Naive thymus-derived CD8-positive, alpha-beta T cell (primary cell): ENCODE measurements at regions not wholly inside any gene's neighbourhood (a gene's known extent, or its start where the extent isn't known, plus 50 kb on each side); places are given as distances from the start of the nearest gene placed in this dataset.
"Not testable (repeated sequence)": the region's sequence is repeated elsewhere in the genome, so short reads cannot be mapped to it uniquely, and the experiment has no call there.

Source experiments
- ATAC-seq, 2 donors: fragments of 150-1000 bp; cut with Tn5 transposase in 1 of 2; sonication (Bioruptor Pico), chemical (Tn5 transposase) in 1 of 2; 1 replicate in 1 of 2; 2 replicates in 1 of 2; pipeline ENCODE4 v1.10.0; 2021; ENCODE audit warnings: mild to moderate bottlenecking in 2 of 2, moderate library complexity in 2 of 2
- POLR2A ChIA-PET: fragments of 350-600 bp; sonication (Branson Sonifier 250); formaldehyde crosslinking; loops from one replicate; lab custom pipeline; 2021; ENCODE audit warnings: antibody characterized with exemption; lab: Charles Lee
- DNase-seq, 10 donors: peaks; one replicate each; pipeline versions ENCODE4 v3.0.0 to v3.0.0-alpha.2; 2020 to 2022
- H3K27ac Mint-ChIP-seq, 10 donors: one replicate each; pipeline ENCODE4 v1.8.0; 2020 to 2022; ENCODE audit warnings: mild to moderate bottlenecking in 10 of 10, mixed read lengths in 10 of 10, moderate library complexity in 4 of 10, inconsistent platforms in 1 of 10
- H3K27me3 Mint-ChIP-seq, 5 donors: one replicate each; pipeline ENCODE4 v1.8.0; 2021 to 2022; ENCODE audit warnings: mixed read lengths in 5 of 5
- H3K36me3 Mint-ChIP-seq, 3 donors: one replicate each; pipeline ENCODE4 v1.8.0; 2020 to 2022; ENCODE audit warnings: mixed read lengths in 3 of 3, mild to moderate bottlenecking in 2 of 3, inconsistent platforms in 1 of 3
- H3K4me1 Mint-ChIP-seq, 4 donors: one replicate each; pipeline ENCODE4 v1.8.0; 2021 to 2022; ENCODE audit warnings: mixed read lengths in 4 of 4
- H3K4me3 Mint-ChIP-seq, 10 donors: one replicate each; pipeline ENCODE4 v1.8.0; 2020 to 2022; ENCODE audit warnings: mild to moderate bottlenecking in 10 of 10, mixed read lengths in 10 of 10, moderate library complexity in 6 of 10, inconsistent platforms in 1 of 10
- H3K9me3 Mint-ChIP-seq, 9 donors: one replicate each; pipeline ENCODE4 v1.8.0; 2020 to 2022; ENCODE audit warnings: mixed read lengths in 9 of 9, mild to moderate bottlenecking in 3 of 9, inconsistent platforms in 1 of 9, moderate library complexity in 1 of 9

DNA sequence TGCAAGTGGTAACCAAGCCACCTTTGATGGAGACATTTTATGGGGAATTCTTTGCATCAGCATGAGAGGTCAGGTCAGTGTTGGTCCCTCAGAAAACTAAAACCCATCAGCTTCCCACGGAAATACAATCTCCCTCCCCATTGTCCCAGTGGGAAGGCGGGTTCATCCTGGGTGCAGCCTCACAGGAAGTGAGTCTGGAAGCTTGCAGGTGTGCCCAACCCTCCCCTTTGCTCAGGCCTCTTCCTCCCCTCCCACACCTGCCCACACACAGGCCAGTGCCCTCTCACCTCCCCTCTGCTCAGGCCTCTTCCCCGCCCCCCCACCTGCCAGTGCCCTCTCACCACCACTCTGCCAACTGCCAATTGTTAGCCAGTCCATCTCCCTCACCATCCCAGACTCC, 166.8 kb upstream of the RAB6C start:
- no peak for DNase-seq
- peaks cover 3 to 26% (median 8%) of the 10 kb centered on the region in 3 donors for H3K36me3 Mint-ChIP-seq
- POLR2A ChIA-PET, result no interaction called here
- H3K27me3 Mint-ChIP-seq, result peaks cover 5 to 12% (median 9%) of the 10 kb centered on the region in 5 donors
- peaks cover 0 to 7% (median 3%) of the 10 kb centered on the region in 4 donors for H3K4me1 Mint-ChIP-seq
- H3K27ac Mint-ChIP-seq, result no peak overlapping the region
- H3K4me3 Mint-ChIP-seq, result no peak overlapping the region
- peaks cover 4 to 34% (median 23%) of the 10 kb centered on the region in 9 donors for H3K9me3 Mint-ChIP-seq
- no peak for ATAC-seq

GRCh38 chr2:129813404-129813803, 166.1 kb upstream of the RAB6C start:
- ATAC-seq, result no peak
- no peak overlapping the region for H3K27ac Mint-ChIP-seq
- no peak overlapping the region for H3K4me3 Mint-ChIP-seq
- peaks cover 3 to 26% (median 8%) of the 10 kb centered on the region in 3 donors for H3K36me3 Mint-ChIP-seq
- peaks cover 0 to 7% (median 3%) of the 10 kb centered on the region in 4 donors for H3K4me1 Mint-ChIP-seq
- H3K9me3 Mint-ChIP-seq, result peaks cover 4 to 34% (median 23%) of the 10 kb centered on the region in 9 donors
- POLR2A ChIA-PET, result no interaction called here
- no peak for DNase-seq
- H3K27me3 Mint-ChIP-seq, result peaks cover 5 to 12% (median 9%) of the 10 kb centered on the region in 5 donors

- ATAC-seq (no peak), DNase-seq (no peak)
- H3K9me3 Mint-ChIP-seq, result peaks cover 4 to 34% (median 23%) of the 10 kb centered on the region in 9 donors
- POLR2A ChIA-PET, result no interaction called here
- no peak overlapping the region for H3K27ac Mint-ChIP-seq
- H3K36me3 Mint-ChIP-seq, result peaks cover 3 to 26% (median 8%) of the 10 kb centered on the region in 3 donors
- H3K27me3 Mint-ChIP-seq, result peaks cover 0 to 6% (median 3%) of the 10 kb centered on the region in 5 donors
- no peak overlapping the region for H3K4me3 Mint-ChIP-seq
- peaks cover 0 to 7% (median 3%) of the 10 kb centered on the region in 4 donors for H3K4me1 Mint-ChIP-seq
These were observed 162.5 kb upstream of the RAB6C start for GRCh38 chr2:129816813-129817574.

DNA sequence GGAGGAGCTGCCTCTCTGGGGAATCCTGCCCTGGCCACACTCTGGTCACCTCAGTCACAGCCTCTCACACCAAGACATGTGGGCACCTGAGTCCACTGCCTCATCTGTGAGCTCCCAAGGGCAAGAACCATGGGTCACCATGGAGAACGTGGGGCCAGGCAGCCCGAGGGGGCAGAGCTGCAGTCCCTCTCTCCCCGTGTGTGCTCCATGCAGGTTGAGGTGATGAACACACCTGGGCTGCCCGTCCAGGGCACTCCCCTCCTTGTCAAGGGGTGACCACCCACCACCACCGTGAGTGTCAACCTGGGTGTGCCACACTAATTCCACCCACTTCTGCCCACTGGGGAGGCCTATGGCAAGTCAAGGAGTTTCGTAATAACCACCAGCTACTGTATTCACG, 159.6 kb upstream of the RAB6C start:
- no peak overlapping the region for H3K27ac Mint-ChIP-seq
- H3K9me3 Mint-ChIP-seq, result peaks cover 4 to 23% (median 14%) of the 10 kb centered on the region in 9 donors
- ATAC-seq (no peak), DNase-seq (no peak)
- H3K4me1 Mint-ChIP-seq, result no peaks in the 10 kb centered on the region
- no peak overlapping the region for H3K4me3 Mint-ChIP-seq
- peaks cover 0 to 16% (median 4%) of the 10 kb centered on the region in 3 donors for H3K36me3 Mint-ChIP-seq
- peaks cover 0 to 9% (median 2%) of the 10 kb centered on the region in 5 donors for H3K27me3 Mint-ChIP-seq
- POLR2A ChIA-PET, result no interaction called here

DNA sequence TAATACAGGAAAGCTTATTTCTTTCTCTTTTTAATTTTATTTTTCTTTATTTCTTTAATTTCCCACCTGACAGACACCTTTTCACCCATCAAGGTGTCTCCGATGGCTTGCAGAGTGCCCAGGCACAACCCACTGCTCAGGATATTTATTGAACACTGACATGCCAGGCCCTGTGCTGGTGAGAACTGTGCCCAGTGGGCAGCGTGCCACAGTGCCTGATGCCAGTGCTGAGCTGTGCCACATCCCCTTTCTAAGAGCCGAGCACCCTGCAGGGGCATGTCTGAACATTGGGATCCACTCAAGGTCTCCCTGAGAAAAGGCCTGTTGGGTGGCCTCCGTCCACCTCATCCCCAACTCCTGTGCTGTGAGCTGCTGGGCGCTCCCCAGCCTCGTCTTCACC, 158.6 kb upstream of the RAB6C start:
- H3K27ac Mint-ChIP-seq, result no peak overlapping the region
- POLR2A ChIA-PET, result no interaction called here
- H3K4me3 Mint-ChIP-seq, result no peak overlapping the region
- H3K36me3 Mint-ChIP-seq, result peaks cover 0 to 6% (median 2%) of the 10 kb centered on the region in 3 donors
- H3K27me3 Mint-ChIP-seq, result peaks cover 0 to 6% (median 0%) of the 10 kb centered on the region in 5 donors
- ATAC-seq (no peak), DNase-seq (no peak)
- H3K9me3 Mint-ChIP-seq, result peaks cover 0 to 12% (median 4%) of the 10 kb centered on the region in 9 donors
- no peaks in the 10 kb centered on the region for H3K4me1 Mint-ChIP-seq

- ATAC-seq (no peak), DNase-seq (no peak)
- Mint-ChIP-seq H3K27ac (no peak overlapping the region), H3K9me3 (peaks cover 0 to 7% (median 0%) of the 10 kb centered on the region in 9 donors), H3K4me3 (no peak overlapping the region), H3K27me3 (peaks cover 0 to 6% (median 0%) of the 10 kb centered on the region in 5 donors), H3K4me1 (no peaks in the 10 kb centered on the region), H3K36me3 (peaks cover 0 to 2% (median under 1%) of the 10 kb centered on the region in 3 donors)
- POLR2A ChIA-PET, result no interaction called here
These were observed 158.0 kb upstream of the RAB6C start for GRCh38 chr2:129821445-129821844.

DNA sequence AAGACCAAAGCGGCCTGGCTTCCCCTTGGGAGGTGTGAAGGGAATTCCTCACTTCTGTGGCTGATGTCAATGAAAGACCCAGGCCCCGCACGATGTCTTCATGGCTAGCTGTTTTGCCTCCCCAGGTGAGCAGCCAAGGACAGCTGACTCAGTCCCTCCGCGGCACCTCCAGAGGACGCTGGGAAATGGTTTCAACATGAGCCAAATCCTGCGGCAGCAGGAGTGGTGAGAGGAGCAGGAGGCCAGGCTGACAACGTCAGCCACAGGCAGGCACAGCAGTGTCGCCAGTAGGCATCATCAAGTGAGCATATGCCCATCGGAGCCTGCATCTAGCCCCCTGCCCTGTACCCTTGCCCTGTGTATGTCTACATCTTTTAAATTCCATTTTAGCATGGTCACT, 156.4 kb upstream of the RAB6C start:
- Mint-ChIP-seq H3K27ac (no peak overlapping the region), H3K4me1 (no peaks in the 10 kb centered on the region), H3K27me3 (peaks cover 0 to 6% (median 0%) of the 10 kb centered on the region in 5 donors), H3K36me3 (no peaks in the 10 kb centered on the region), H3K9me3 (peaks cover 0 to 2% (median 0%) of the 10 kb centered on the region in 9 donors), H3K4me3 (no peak overlapping the region)
- DNase-seq (no peak), ATAC-seq (no peak)
- POLR2A ChIA-PET, result no interaction called here

DNA sequence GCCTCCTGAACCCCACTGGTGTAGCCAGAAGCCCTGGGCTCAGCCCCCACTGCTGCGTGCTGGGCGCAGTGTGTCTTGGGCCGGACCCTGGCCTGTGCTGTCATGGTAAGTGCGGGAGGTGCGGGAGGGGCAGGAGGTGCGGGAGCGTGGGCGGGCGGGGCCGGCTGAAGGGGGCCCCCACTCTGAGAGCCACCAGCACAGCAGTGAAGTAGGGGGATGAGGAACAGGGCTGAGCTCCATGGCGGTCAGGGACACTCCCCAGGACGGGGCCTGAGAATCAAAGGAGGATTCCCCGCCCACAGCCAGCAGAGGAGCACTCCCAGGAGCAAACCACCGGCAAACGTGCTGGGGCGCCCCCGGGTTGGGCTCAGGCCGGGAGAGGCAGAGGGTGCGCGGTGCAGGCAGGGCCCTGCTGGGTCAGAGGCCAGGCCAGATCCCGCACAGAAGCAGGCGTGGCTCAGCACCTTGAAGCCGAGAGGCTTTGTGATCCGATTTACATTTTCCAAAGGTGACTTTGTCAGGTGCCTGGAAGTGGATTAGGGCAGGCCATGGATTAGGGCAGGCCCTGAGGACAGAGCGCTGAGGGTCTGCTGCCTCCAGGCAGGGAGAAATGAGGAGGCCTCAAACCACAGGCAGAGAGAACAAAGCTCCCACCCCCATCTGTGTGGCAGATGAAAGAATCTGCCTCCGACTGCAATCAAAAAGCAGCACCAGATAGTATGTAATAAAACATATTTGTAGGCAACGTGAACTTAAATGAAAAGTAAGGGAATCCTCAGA, 152.0 kb upstream of the RAB6C start:
- no peak for ATAC-seq
- H3K27me3 Mint-ChIP-seq, result peaks cover under 1 to 22% (median 17%) of the 10 kb centered on the region in 5 donors
- POLR2A ChIA-PET, result no interaction called here

DNA sequence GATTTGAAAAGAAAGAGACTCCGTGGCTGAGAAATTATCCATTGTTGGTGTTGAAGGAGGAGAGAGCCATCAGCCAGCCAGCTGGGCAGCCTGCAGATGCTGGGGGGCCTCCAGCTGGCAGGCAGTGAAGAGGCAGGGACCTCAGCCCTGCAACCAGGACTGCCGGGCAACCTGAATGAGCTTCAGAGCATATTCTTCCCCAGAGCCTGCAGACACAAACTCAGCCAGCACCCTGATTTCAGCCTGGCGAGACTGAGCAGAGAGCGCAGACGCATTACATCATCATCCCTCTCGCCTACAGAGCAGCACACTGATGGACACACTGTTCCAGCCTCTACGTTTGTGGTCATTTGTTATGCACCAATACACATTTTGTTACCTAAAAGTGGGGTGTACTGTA, 150.7 kb upstream of the RAB6C start:
- no peak overlapping the region for H3K4me3 Mint-ChIP-seq
- H3K27me3 Mint-ChIP-seq, result peaks cover 2 to 22% (median 18%) of the 10 kb centered on the region in 5 donors

More for the DNA sequence above, 152.0 kb upstream of the RAB6C start:
- no peak overlapping the region for H3K27ac Mint-ChIP-seq
- peaks cover 3 to 26% (median 18%) of the 10 kb centered on the region in 9 donors for H3K9me3 Mint-ChIP-seq
- no peak for DNase-seq
- H3K36me3 Mint-ChIP-seq, result peaks cover 10 to 28% (median 15%) of the 10 kb centered on the region in 3 donors
- H3K4me3 Mint-ChIP-seq, result no peak overlapping the region
- no peaks in the 10 kb centered on the region for H3K4me1 Mint-ChIP-seq

DNA sequence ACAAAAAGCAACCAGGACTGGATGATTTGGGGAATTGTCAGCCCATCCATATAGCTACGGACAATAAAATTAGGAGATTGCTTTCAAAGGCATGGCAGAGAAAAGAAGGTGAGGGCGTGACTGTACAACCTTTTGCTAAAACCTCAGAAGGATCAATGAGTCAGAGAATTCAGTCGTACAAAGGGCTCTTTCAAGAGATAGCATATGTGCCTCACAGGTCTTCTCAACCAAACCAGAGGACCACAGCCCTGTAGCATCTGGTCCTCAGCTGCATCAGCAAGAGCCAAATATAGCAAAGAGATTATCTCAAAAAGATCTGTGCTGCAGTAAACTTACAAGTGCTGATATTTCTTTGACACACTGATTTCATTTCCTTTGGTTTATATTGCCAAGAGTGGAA, 149.9 kb upstream of the RAB6C start:
- peaks cover 3 to 27% (median 19%) of the 10 kb centered on the region in 9 donors for H3K9me3 Mint-ChIP-seq
- no peak for DNase-seq
- no peak overlapping the region for H3K4me3 Mint-ChIP-seq
- no peaks in the 10 kb centered on the region for H3K4me1 Mint-ChIP-seq
- H3K36me3 Mint-ChIP-seq, result peaks cover 11 to 30% (median 15%) of the 10 kb centered on the region in 3 donors
- POLR2A ChIA-PET, result no interaction called here
- H3K27ac Mint-ChIP-seq, result no peak overlapping the region
- H3K27me3 Mint-ChIP-seq, result peaks cover 2 to 22% (median 18%) of the 10 kb centered on the region in 5 donors
- ATAC-seq, result no peak

More for the DNA sequence above, 150.7 kb upstream of the RAB6C start:
- DNase-seq (no peak), ATAC-seq (no peak)
- H3K36me3 Mint-ChIP-seq, result peaks cover 11 to 30% (median 15%) of the 10 kb centered on the region in 3 donors
- POLR2A ChIA-PET, result no interaction called here
- no peak overlapping the region for H3K27ac Mint-ChIP-seq
- peaks cover 3 to 27% (median 19%) of the 10 kb centered on the region in 9 donors for H3K9me3 Mint-ChIP-seq
- H3K4me1 Mint-ChIP-seq, result no peaks in the 10 kb centered on the region

- POLR2A ChIA-PET, result no interaction called here
- ATAC-seq (no peak), DNase-seq (no peak)
- Mint-ChIP-seq H3K9me3 (peaks cover 3 to 27% (median 19%) of the 10 kb centered on the region in 9 donors), H3K4me1 (no peaks in the 10 kb centered on the region), H3K27me3 (peaks cover 2 to 22% (median 20%) of the 10 kb centered on the region in 5 donors), H3K27ac (no peak overlapping the region), H3K36me3 (peaks cover 11 to 30% (median 15%) of the 10 kb centered on the region in 3 donors), H3K4me3 (no peak overlapping the region)
These were observed 148.4 kb upstream of the RAB6C start for GRCh38 chr2:129831018-129831417.

DNA sequence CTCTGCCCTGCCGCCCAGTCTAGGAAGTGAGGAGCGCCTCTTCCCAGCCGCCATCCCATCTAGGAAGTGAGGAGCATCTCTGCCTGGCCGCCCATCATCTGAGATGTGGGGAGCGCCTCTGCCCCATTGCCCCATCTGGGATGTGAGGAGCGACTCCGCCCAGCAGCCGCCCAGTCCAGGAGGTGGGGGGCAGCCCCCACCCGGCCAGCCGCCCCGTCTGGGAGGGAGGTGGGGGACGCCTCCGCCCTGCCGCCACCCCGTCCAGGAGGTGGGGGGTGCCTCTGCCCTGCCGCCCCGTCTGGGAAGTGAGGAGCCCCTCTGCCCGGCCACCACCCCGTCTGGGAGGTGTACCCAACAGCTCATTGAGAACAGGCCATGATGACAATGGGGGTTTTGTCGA, 146.0 kb upstream of the RAB6C start:
- H3K27ac Mint-ChIP-seq, DNase-seq, H3K4me3 Mint-ChIP-seq, H3K4me1 Mint-ChIP-seq, POLR2A ChIA-PET, ATAC-seq: not testable (repeated sequence)
- peaks cover 3 to 27% (median 19%) of the 10 kb centered on the region in 9 donors for H3K9me3 Mint-ChIP-seq
- H3K36me3 Mint-ChIP-seq, result peaks cover 11 to 30% (median 15%) of the 10 kb centered on the region in 3 donors
- peaks cover 5 to 25% (median 22%) of the 10 kb centered on the region in 5 donors for H3K27me3 Mint-ChIP-seq
